Skeletal muscle tissue (tissue), 3 donors: ENCODE measurements at regions not wholly inside any gene's neighbourhood (a gene's known extent, or its start where the extent isn't known, plus 50 kb on each side); places are given as distances from the start of the nearest gene placed in this dataset.

Source experiments
- H3K27ac ChIP-seq: one replicate; pipeline ENCODE4 v1.7.0; 2013; ENCODE audit warnings: mild to moderate bottlenecking, low read depth, low read length, inconsistent platforms
- H3K27me3 ChIP-seq, 3 donors: one replicate each; pipeline ENCODE4 v1.7.0; 2013; ENCODE audit warnings: low read length in 3 of 3; ENCODE audit not compliant: control insufficient read depth in 3 of 3, insufficient read depth in 3 of 3
- H3K36me3 ChIP-seq, 3 donors: one replicate each; pipeline ENCODE4 v1.7.0; 2013; ENCODE audit warnings: low read length in 3 of 3; ENCODE audit not compliant: control insufficient read depth in 3 of 3, insufficient read depth in 3 of 3
- H3K4me1 ChIP-seq, 3 donors: one replicate each; pipeline ENCODE4 v1.7.0; 2013; ENCODE audit warnings: low read length in 3 of 3, mild to moderate bottlenecking in 3 of 3; ENCODE audit not compliant: control insufficient read depth in 3 of 3, insufficient read depth in 3 of 3
- H3K4me3 ChIP-seq, 3 donors: one replicate each; pipeline ENCODE4 v1.7.0; 2013; ENCODE audit warnings: low read length in 3 of 3
- H3K9ac ChIP-seq, 3 donors: one replicate each; pipeline ENCODE4 v1.7.0; 2013; ENCODE audit warnings: low read length in 3 of 3, mild to moderate bottlenecking in 3 of 3, moderate library complexity in 2 of 3, low read depth in 1 of 3
- H3K9me3 ChIP-seq, 3 donors: one replicate each; pipeline ENCODE4 v1.7.0; 2013; ENCODE audit warnings: low read length in 3 of 3; ENCODE audit not compliant: control insufficient read depth in 3 of 3
- donor health status: Osteomylitis.

DNA sequence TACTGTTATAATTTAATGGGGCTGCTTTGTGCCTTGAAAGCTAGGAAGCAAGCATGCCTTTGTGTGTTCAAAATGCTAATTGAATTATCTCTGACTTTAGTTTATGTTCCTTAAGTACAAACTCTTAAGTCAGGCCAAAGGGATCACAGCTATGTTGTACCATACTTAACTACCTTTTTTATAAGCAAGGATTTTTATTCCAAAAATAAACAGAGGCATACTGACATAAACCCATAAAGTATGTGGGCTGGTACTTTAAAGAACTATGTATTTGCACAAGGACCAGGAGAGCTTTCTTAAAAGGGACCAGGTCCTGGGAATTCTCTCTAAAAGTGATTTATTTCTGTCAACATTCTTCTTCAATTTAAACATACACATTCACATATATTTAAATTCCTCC is 57.8 kb upstream of the HCCS start:
- Histone ChIP-seq H3K27ac (no peak overlapping the region), H3K4me3 (no peak overlapping the region), H3K4me1 (no peaks in the 10 kb centered on the region), H3K9ac (no peak overlapping the region), H3K9me3 (no peaks in the 10 kb centered on the region), H3K27me3 (no peaks in the 10 kb centered on the region), H3K36me3 (no peaks in the 10 kb centered on the region)

DNA sequence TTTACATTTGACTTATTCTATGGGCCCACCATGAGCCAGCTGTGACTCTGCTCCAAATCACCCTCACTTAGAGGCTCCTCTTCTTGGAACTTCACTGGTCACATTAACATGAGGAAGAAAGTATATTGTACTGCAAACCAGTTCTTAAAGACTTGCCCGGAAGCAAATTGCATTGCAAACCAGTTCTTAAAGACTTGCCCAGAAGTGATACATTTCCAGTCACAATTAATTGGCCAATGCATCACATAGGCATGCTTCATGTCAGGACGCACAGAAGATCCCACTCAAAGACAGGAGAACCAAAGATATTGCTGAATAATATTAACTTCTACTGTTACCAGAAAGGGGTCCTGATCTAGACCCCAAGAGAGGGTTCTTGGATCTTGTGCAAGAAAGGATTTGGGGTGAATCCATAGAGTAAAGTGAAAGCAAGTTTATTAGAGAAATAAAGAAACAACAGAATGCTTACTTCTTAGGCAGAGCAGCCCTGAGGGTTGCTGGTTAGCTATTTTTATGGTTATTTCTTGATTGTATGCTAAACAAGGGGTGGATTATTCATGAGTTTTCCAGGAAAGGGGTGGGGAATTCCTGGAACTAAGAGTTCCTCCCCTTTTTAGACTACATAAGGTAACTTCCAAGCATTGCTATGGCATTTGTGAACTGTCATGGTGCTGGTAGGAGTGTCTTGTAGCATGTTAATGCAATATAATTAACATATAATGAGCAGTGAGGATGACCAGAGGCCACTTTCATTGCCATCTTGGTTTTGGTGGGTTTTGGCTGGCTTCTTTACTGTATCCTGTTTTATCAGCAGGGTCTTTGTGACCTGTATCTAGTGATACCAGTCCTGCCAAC is 54.6 kb upstream of the HCCS start:
- no peaks in the 10 kb centered on the region for H3K36me3 ChIP-seq
- H3K27me3 ChIP-seq = no peaks in the 10 kb centered on the region
- no peaks in the 10 kb centered on the region for H3K9me3 ChIP-seq
- H3K9ac ChIP-seq = no peak overlapping the region
- no peaks in the 10 kb centered on the region for H3K4me1 ChIP-seq
- H3K27ac ChIP-seq = no peak overlapping the region
- no peak overlapping the region for H3K4me3 ChIP-seq

DNA sequence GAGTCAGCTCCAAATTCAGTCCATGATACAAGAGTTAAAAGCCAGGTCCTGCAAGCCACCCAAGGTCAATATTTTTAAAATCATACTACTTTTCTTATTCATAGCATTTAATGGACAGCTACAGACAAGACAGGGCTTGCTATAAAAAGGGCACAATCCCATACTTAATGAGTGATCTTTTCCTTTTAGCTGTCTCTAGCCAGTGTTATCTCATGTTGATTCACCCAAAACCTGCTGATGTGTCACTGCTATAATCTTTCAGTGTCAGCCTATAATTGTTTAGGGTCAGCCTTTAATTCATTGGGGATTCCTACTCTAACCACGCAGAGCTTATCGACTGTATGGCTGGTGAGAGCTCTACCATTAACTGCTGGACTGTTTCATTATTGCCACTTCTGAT is 51.2 kb upstream of the HCCS start:
- no peaks in the 10 kb centered on the region for H3K36me3 ChIP-seq
- H3K27me3 ChIP-seq = no peaks in the 10 kb centered on the region
- H3K9me3 ChIP-seq = no peaks in the 10 kb centered on the region
- no peak overlapping the region for H3K27ac ChIP-seq
- H3K4me3 ChIP-seq = no peak overlapping the region
- no peak overlapping the region for H3K9ac ChIP-seq
- no peaks in the 10 kb centered on the region for H3K4me1 ChIP-seq
